ENCODE measurements at regions not wholly inside any gene's neighbourhood (a gene's known extent, or its start where the extent isn't known, plus 50 kb on each side); places are given as distances from the start of the nearest gene placed in this dataset.

GRCh38 chrX:69107231-69107739, 58.0 kb downstream of the PJA1 start:
- no peaks in the 10 kb centered on the region for H3K9me3 ChIP-seq
- no peak overlapping the region for H3K27ac ChIP-seq
- H3K36me3 ChIP-seq, result no peaks in the 10 kb centered on the region
- no peak overlapping the region for H3K4me3 ChIP-seq
- intact Hi-C loops (cut with DNase I), result no loop called here
- WGBS, 2 donors, result 24 to 59% methylated on average over 1 of the region's 1 CpG
- TF ChIP-seq POLR2A (IDR thresholded peaks at IDR 0.05) (no peak), POLR2AphosphoS5 (IDR thresholded peaks at IDR 0.05) (no peak), CTCF (IDR thresholded peaks at IDR 0.05) (no peak), EP300 (IDR thresholded peaks at IDR 0.05) (no peak)
- DNase-seq, result no peak
- H3K27me3 ChIP-seq, result peaks cover 0 to 3% (median 0%) of the 10 kb centered on the region in 3 donors
- peaks cover 0 to 11% (median 5%) of the 10 kb centered on the region in 4 donors for H3K4me1 ChIP-seq

GRCh38 chrX:69104756-69105434, 60.4 kb downstream of the PJA1 start:
- WGBS, 2 donors, result 79 to 80% methylated on average over 10 of the region's 10 CpGs
- no peak for DNase-seq
- intact Hi-C loops (cut with DNase I), result no loop called here

GRCh38 chrX:69103539-69103938, 61.7 kb downstream of the PJA1 start:
- DNase-seq, result no peak
- Histone ChIP-seq H3K27me3 (peaks cover 0 to 3% (median 0%) of the 10 kb centered on the region in 3 donors), H3K9me3 (no peaks in the 10 kb centered on the region), H3K27ac (no peak overlapping the region), H3K4me1 (peaks cover 0 to 8% (median 0%) of the 10 kb centered on the region in 4 donors), H3K36me3 (no peaks in the 10 kb centered on the region), H3K4me3 (no peak overlapping the region)
- intact Hi-C loops (cut with DNase I), result no loop called here
- no peak for TF ChIP-seq EP300 (IDR thresholded peaks at IDR 0.05)
- WGBS, 2 donors, result 83 to 89% methylated on average over 5 of the region's 5 CpGs

More at GRCh38 chrX:69104756-69105434, 60.4 kb downstream of the PJA1 start:
- H3K4me1 ChIP-seq, result peaks cover 0 to 14% (median 2%) of the 10 kb centered on the region in 4 donors
- H3K27me3 ChIP-seq, result peaks cover 0 to 3% (median 0%) of the 10 kb centered on the region in 3 donors
- no peaks in the 10 kb centered on the region for H3K9me3 ChIP-seq
- TF ChIP-seq POLR2AphosphoS5 (IDR thresholded peaks at IDR 0.05) (no peak), EP300 (IDR thresholded peaks at IDR 0.05) (no peak), CTCF (IDR thresholded peaks at IDR 0.05) (no peak), POLR2A (IDR thresholded peaks at IDR 0.05) (no peak)
- no peak overlapping the region for H3K27ac ChIP-seq
- no peaks in the 10 kb centered on the region for H3K36me3 ChIP-seq
- no peak overlapping the region for H3K4me3 ChIP-seq

GRCh38 chrX:69102612-69103194, 62.5 kb downstream of the PJA1 start:
- H3K27ac ChIP-seq, result no peak overlapping the region
- H3K9me3 ChIP-seq, result no peaks in the 10 kb centered on the region
- WGBS, 2 donors, result 78 to 82% methylated on average over 5 of the region's 5 CpGs
- intact Hi-C loops (cut with DNase I), result no loop called here
- H3K4me3 ChIP-seq, result no peak overlapping the region
- H3K4me1 ChIP-seq, result peaks cover 0 to 8% (median 0%) of the 10 kb centered on the region in 4 donors
- H3K36me3 ChIP-seq, result no peaks in the 10 kb centered on the region
- no peak for DNase-seq
- H3K27me3 ChIP-seq, result peaks cover 0 to 3% (median 0%) of the 10 kb centered on the region in 3 donors
- TF ChIP-seq POLR2A (IDR thresholded peaks at IDR 0.05), result no peak
- TF ChIP-seq POLR2AphosphoS5 (IDR thresholded peaks at IDR 0.05), result no peak
- TF ChIP-seq EP300 (IDR thresholded peaks at IDR 0.05), result no peak
- TF ChIP-seq CTCF (IDR thresholded peaks at IDR 0.05), result no peak

- Histone ChIP-seq H3K9me3 (no peaks in the 10 kb centered on the region), H3K4me3 (no peak overlapping the region), H3K27ac (no peak overlapping the region), H3K4me1 (peaks cover 0 to 8% (median 0%) of the 10 kb centered on the region in 4 donors), H3K36me3 (no peaks in the 10 kb centered on the region), H3K27me3 (peaks cover 0 to 3% (median 0%) of the 10 kb centered on the region in 3 donors)
- WGBS, 2 donors, result 88 to 91% methylated on average over 7 of the region's 7 CpGs
- intact Hi-C loops (cut with DNase I), result no loop called here
- DNase-seq, result no peak
- no peak for TF ChIP-seq EP300 (IDR thresholded peaks at IDR 0.05)
Observed at GRCh38 chrX:69101683-69102251, 63.5 kb downstream of the PJA1 start.

Data from sigmoid colon (tissue), 6 donors.